NCI-H1105 treated with DMSO at 0.1 percent for 48 hours (cell line): ENCODE measurements at regions not wholly inside any gene's neighbourhood (a gene's known extent, or its start where the extent isn't known, plus 50 kb on each side); places are given as distances from the start of the nearest gene placed in this dataset.

Experiments used
- DNase-seq: peaks from one replicate; lab custom pipeline; 2025; lab: John Stamatoyannopoulos, UW

- DNase-seq = no peak
These were observed 2614.2 kb downstream of the PCDH7 start for GRCh38 chr4:33334416-33334815.

GRCh38 chr4:33339762-33340161 lies 2619.6 kb downstream of the PCDH7 start:
- DNase-seq = no peak

GRCh38 chr4:33340168-33340567 lies 2620.0 kb downstream of the PCDH7 start:
- DNase-seq = no peak

GRCh38 chr4:33349376-33349775 lies 2629.2 kb downstream of the PCDH7 start:
- no peak for DNase-seq

- peak; percentile 83 for DNase-seq
These were observed 2637.0 kb downstream of the PCDH7 start for GRCh38 chr4:33357121-33357520.

GRCh38 chr4:33369446-33369845 lies 2649.3 kb downstream of the PCDH7 start:
- no peak for DNase-seq

- DNase-seq = peak; percentile 61
These were observed 2661.6 kb downstream of the PCDH7 start for GRCh38 chr4:33381816-33382215.

- no peak for DNase-seq
These were observed 2666.6 kb downstream of the PCDH7 start for GRCh38 chr4:33386764-33387163.

- no peak for DNase-seq
These were observed 2670.8 kb downstream of the PCDH7 start for GRCh38 chr4:33390976-33391375.

- no peak for DNase-seq
These were observed 2675.7 kb downstream of the PCDH7 start for GRCh38 chr4:33395731-33396485.

- DNase-seq = no peak
These were observed 2680.3 kb downstream of the PCDH7 start for GRCh38 chr4:33400504-33400903.

GRCh38 chr4:33407496-33407895 lies 2687.3 kb downstream of the PCDH7 start:
- no peak for DNase-seq

- no peak for DNase-seq
These were observed 2691.0 kb downstream of the PCDH7 start for GRCh38 chr4:33411182-33411581.

- no peak for DNase-seq
These were observed 2701.7 kb downstream of the PCDH7 start for GRCh38 chr4:33421887-33422286.

GRCh38 chr4:33422656-33423055 lies 2702.5 kb downstream of the PCDH7 start:
- DNase-seq = no peak

GRCh38 chr4:33425936-33426335 lies 2705.8 kb downstream of the PCDH7 start:
- no peak for DNase-seq

- no peak for DNase-seq
These were observed 2707.5 kb downstream of the PCDH7 start for GRCh38 chr4:33427676-33428075.

GRCh38 chr4:33429971-33430370 lies 2709.8 kb downstream of the PCDH7 start:
- no peak for DNase-seq

GRCh38 chr4:33437406-33437805 lies 2717.2 kb downstream of the PCDH7 start:
- peak; percentile 4 for DNase-seq

- no peak for DNase-seq
These were observed 2726.8 kb downstream of the PCDH7 start for GRCh38 chr4:33446953-33447352.

GRCh38 chr4:33448948-33449347 lies 2728.8 kb downstream of the PCDH7 start:
- no peak for DNase-seq

GRCh38 chr4:33453436-33453835 lies 2733.3 kb downstream of the PCDH7 start:
- DNase-seq = no peak

GRCh38 chr4:33453916-33454315 lies 2733.7 kb downstream of the PCDH7 start:
- DNase-seq = no peak

GRCh38 chr4:33465565-33465964 lies 2745.4 kb downstream of the PCDH7 start:
- DNase-seq = no peak
